ENCODE measurements at regions not wholly inside any gene's neighbourhood (a gene's known extent, or its start where the extent isn't known, plus 50 kb on each side); places are given as distances from the start of the nearest gene placed in this dataset.
"Not testable (repeated sequence)": the region's sequence is repeated elsewhere in the genome, so short reads cannot be mapped to it uniquely, and the experiment has no call there.

- not testable (repeated sequence) for DNase-seq (ENCODE audit: low spot score)
Measured at GRCh38 chr4:73671348-73671747, 51.1 kb upstream of the RASSF6 start.

- DNase-seq (ENCODE audit: low spot score), result no peak
Measured at GRCh38 chr4:73673286-73673685, 53.0 kb upstream of the RASSF6 start.

GRCh38 chr4:73674451-73674919 lies 54.2 kb upstream of the RASSF6 start:
- no peak for DNase-seq (ENCODE audit: low spot score)

- DNase-seq (ENCODE audit: low spot score), result no peak
Measured at GRCh38 chr4:73675623-73676022, 55.4 kb upstream of the RASSF6 start.

- no peak for DNase-seq (ENCODE audit: low spot score)
Measured at GRCh38 chr4:73676136-73676535, 55.9 kb upstream of the RASSF6 start.

GRCh38 chr4:73676861-73677323 lies 56.7 kb upstream of the RASSF6 start:
- peak; percentile 15 for DNase-seq (ENCODE audit: low spot score)

GRCh38 chr4:73679836-73680235 lies 59.6 kb upstream of the RASSF6 start:
- peak; percentile 25 for DNase-seq (ENCODE audit: low spot score)

GRCh38 chr4:73681776-73682175 lies 58.6 kb upstream of the CXCL8 start:
- no peak for DNase-seq (ENCODE audit: low spot score)

GRCh38 chr4:73682508-73682907 lies 57.9 kb upstream of the CXCL8 start:
- no peak for DNase-seq (ENCODE audit: low spot score)

GRCh38 chr4:73683033-73683432 lies 57.3 kb upstream of the CXCL8 start:
- no peak for DNase-seq (ENCODE audit: low spot score)

- no peak for DNase-seq (ENCODE audit: low spot score)
Measured at GRCh38 chr4:73683456-73683855, 56.9 kb upstream of the CXCL8 start.

GRCh38 chr4:73684097-73684496 lies 56.3 kb upstream of the CXCL8 start:
- DNase-seq (ENCODE audit: low spot score), result no peak

GRCh38 chr4:73685052-73685451 lies 55.3 kb upstream of the CXCL8 start:
- DNase-seq (ENCODE audit: low spot score), result no peak

- DNase-seq (ENCODE audit: low spot score), result no peak
Measured at GRCh38 chr4:73687421-73687820, 52.9 kb upstream of the CXCL8 start.

- peak; percentile 18 for DNase-seq (ENCODE audit: low spot score)
Measured at GRCh38 chr4:73690051-73690738, 50.2 kb upstream of the CXCL8 start.

All from GM03348 (cell line).